AG08396 (cell line): ENCODE measurements at regions not wholly inside any gene's neighbourhood (a gene's known extent, or its start where the extent isn't known, plus 50 kb on each side); places are given as distances from the start of the nearest gene placed in this dataset.
"Not testable (repeated sequence)": the region's sequence is repeated elsewhere in the genome, so short reads cannot be mapped to it uniquely, and the experiment has no call there.

Source experiments
- DNase-seq: peaks from one replicate; pipeline ENCODE4 v3.0.0; 2012; ENCODE audit warnings: low spot score, mixed read lengths

DNA sequence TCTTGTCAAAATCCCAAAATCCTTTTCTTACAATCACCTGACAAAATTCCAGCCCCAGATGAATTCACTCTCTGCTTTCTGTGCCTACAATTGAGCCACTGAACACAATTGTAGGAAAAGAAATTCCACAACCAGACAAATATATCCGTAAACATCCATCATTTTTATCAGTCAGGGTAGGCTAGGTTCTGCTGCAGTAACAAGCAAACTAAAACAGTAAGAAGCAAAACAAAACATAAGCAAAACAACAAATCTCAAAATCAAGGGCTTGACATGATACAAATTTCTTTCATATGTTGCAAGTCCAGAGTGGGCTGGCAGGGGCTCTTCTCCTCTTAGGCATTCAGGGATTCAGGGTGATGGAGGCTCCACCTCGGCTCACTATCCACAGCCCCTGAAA, 114.2 kb upstream of the MAN2A1 start:
- DNase-seq: no peak

GRCh38 chr5:109574985-109575384, 114.7 kb upstream of the MAN2A1 start:
- no peak for DNase-seq

GRCh38 chr5:109573766-109574165, 116.0 kb upstream of the MAN2A1 start:
- DNase-seq: no peak

DNA sequence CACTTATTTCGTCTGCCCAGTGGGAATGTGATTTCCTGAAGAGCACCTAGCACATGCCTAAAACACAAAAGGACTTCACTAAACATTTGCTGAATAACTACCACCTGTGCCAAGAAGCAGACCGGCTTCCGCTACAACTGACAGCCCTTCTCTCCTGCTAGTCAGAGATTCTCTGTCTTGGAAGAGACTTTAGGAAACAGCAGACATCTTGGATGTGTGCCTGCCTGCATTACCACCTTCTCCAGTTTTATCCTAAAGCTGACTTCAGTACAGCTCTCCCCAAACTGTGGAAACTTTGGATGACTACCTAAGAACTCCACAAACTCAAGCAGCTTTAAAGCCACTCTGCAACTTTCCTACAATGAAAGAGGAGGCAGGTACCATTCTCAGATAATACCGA, 116.5 kb upstream of the MAN2A1 start:
- no peak for DNase-seq

GRCh38 chr5:109571785-109572184, 117.9 kb upstream of the MAN2A1 start:
- no peak for DNase-seq

GRCh38 chr5:109570362-109570874, 119.3 kb upstream of the MAN2A1 start:
- DNase-seq: no peak

DNA sequence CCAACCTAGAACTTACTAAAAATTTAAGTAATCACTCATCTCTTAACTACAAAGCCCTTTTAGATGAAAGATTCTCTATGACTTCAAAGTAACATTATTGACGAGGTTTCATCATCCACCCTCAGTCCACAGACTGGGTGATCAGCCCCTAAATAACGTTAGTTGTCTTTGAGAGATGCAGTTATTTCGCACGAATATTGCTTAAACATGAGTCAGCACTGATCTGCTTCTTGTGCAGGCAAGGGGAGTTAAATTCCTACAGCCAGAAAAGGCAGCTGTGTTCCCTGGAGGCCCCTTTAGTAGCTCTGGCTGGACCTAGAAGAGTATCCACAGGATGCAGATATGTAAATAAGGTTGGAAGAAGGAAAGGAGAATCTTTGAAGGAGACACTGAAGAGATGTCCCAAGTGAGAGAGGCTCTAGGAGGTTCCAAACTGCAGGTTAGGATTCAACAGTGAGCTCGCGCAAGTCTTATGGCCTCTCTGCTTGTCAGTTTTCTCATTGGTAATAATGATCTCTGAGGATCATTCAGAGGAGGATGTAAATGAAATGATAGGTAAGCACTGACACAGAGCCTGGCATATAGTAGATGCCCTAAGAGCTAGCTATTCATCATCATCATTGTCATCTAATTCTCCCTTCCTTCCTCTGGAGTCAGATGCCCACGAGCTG, 122.2 kb upstream of the MAN2A1 start:
- no peak for DNase-seq

DNA sequence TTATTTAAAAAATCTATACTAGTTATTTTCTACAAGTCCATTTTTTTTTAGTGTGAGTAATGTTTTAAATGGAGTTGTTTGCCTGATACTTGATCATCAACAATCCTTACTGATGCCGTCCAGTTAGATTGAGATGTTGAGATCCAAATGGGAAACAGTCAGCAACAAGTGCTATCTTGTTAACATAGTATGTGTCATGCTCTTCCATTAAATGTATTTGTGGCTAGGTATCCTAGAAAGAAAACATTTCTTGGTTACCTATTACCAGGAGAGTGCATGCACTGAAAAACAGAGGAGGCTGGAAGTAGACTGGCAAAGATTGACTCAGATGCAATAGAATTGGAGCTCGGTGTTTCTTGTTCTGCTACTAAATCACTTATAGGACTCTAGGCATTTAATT, 123.4 kb upstream of the MAN2A1 start:
- DNase-seq: no peak

DNA sequence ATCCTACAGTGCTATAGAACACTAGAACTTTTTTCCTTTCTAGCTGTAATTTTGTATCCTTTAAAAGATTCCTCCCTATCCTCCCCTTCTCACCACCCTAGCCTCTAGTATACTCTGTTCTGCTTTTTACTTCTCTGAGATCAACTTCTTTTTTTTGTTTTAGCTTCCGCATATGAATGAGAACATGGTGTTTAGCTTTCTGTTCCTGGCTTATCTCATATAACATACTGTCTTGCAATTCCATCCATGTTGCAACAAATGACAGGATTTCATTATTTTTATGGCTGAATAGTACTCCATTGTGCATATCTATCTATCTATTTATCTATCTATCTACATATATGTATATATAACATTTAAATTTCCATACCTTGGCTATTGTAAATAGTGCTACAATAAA, 126.0 kb upstream of the MAN2A1 start:
- no peak for DNase-seq

GRCh38 chr5:109563189-109563588, 126.5 kb upstream of the MAN2A1 start:
- no peak for DNase-seq

DNA sequence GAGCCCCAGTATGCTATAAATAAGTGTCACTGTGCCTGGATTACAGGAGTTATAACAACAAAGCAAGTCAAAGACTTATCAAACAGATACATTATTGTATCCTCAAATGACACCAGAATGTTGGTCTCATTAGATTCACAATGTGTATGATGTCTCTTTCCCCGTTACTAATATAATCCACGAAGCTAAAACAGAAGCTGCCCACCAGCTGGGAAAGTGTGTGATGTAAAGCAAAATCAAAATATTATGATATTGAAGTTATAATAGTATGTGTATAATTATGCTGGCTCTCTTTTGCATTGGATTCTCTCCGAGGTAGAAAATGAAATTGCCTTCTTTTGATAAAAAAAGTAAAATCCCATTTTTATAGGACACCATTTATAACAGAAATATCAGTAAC, 127.3 kb upstream of the MAN2A1 start:
- no peak for DNase-seq

DNA sequence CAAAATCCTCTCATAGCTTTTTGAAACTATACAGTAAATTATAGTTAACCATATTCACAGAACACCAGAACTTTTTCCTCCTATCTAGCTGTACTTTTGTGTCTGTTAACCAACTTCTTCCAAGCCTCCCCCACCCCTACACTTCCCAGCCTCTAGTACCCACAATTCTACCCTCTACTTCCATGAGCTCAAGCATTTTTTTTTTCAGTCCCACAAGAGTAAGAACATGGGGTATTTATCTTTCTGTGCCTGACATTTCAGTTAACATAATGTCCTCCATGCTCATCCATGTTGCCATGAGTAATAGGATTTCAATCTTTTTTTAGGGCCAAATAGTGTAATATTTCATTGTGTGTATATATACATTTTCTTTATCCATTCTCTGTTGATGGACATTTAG, 128.3 kb upstream of the MAN2A1 start:
- DNase-seq: no peak

DNA sequence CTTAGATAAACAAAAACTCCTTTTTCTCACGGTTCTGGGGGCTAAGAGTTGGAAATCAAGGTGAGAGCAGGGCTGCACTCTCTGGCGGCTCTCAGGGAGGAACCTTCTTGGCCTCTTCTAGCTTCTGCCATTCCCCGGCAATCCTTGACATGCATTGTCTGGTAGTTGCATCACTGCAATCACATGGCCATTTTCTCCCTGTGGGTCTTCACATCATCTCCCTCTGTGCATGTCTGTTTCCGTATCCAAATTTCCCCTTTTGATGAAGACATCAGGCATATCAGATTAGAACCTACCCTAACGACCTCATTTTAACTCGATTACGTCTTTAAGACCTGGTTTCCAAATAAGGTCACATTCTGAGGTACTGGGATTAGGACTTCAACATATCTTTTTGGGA, 129.2 kb upstream of the MAN2A1 start:
- no peak for DNase-seq

GRCh38 chr5:109558952-109559351, 130.8 kb upstream of the MAN2A1 start:
- DNase-seq: no peak

GRCh38 chr5:109558364-109558763, 131.4 kb upstream of the MAN2A1 start:
- no peak for DNase-seq

GRCh38 chr5:109553846-109554245, 135.9 kb upstream of the MAN2A1 start:
- DNase-seq: no peak

GRCh38 chr5:109551234-109551633, 138.5 kb upstream of the MAN2A1 start:
- not testable (repeated sequence) for DNase-seq

DNA sequence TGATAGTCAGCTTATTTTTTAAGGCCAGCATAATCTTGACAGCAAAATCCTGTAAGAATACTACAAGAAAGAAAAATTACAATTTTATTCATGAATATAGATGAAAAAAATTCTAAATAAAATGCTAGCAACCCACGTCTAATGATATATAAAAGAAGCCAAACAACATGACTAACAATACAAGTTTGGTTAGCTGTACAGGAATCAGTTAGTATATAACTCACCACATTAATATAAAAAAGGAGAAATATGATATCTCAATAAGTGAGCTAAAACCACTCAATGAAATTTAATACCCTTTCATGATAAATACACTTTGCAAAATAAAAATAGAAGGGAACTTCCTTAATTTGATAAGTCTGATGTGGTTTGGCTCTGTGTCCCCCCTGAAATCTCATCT, 139.7 kb upstream of the MAN2A1 start:
- DNase-seq: no peak

DNA sequence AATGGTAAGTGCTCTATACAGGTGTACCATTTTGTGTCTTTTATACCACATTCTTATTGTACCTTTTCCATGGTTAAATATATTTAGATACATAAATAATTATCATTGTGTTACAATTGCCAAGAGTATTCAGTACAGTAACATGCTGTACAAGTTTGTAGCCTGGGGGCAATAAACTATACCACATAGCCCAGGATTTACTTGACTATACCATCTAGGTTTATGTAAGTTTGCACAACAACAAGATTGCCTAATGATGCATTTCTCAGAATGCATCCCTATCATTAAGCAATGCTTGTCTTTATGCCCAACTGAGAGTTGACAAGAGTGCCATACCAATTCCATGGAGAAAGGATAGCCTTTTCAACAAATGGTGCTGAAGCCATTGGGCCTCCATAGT, 136.7 kb upstream of the PJA2 start:
- DNase-seq: no peak

- not testable (repeated sequence) for DNase-seq
Observed at GRCh38 chr5:109544873-109545272, 135.1 kb upstream of the PJA2 start.

DNA sequence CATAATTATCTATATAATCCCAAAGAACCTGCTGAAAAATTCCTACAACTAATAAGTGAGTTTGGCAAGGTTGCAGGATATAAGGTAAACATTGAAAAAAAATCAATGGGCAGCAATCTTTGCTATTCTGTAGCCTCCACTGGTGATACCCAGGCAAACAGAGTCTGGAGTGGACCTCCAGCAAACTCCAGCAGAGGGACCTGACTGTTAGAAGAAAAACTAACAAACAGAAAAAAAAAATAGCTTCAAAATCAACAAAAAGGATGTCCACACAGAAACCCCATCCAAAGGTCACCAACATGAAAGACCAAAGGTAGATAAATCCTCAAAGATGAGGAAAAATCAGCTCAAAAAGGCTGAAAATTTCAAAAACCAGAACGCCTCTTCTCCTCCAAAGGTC, 128.9 kb upstream of the PJA2 start:
- not testable (repeated sequence) for DNase-seq

GRCh38 chr5:109535090-109535489, 125.3 kb upstream of the PJA2 start:
- not testable (repeated sequence) for DNase-seq

DNA sequence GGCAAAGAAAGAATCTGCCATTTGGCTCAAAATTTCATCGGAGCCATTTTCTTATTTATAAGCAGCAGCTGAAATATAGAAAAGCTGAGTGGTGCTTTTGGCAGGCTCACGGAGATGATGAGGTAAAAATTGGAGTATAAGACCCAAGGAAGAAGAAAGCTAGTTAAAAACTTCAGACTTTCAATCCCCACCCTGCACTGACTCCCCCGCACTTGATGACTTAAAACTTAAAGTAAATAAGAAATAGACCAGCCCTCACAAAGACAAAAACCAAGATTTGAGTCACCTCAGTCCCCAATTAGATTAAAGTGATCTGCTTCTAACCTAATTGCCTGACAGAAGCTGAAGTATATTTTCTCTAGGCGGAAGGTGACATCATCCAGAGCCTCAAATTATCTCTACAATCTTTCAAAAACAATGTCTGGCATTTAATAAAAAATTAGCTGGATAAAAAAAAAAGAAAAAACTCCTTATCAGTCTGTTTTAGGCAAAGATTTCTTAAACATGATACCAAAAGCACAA, 124.0 kb upstream of the PJA2 start:
- no peak for DNase-seq

GRCh38 chr5:109532773-109533364, 123.1 kb upstream of the PJA2 start:
- no peak for DNase-seq
